GM23338 (cell line): ENCODE measurements at regions not wholly inside any gene's neighbourhood (a gene's known extent, or its start where the extent isn't known, plus 50 kb on each side); places are given as distances from the start of the nearest gene placed in this dataset.

Experiments used
- ATAC-seq: fragments of 200-7000 bp; cut with Tn5 transposase; 3 replicates; pipeline ENCODE4 v1.9.1; 2020
- DNase-seq: peaks from one replicate; pipeline ENCODE4 v3.0.0-alpha.2; 2015; ENCODE audit warnings: low spot score
- H2AFZ ChIP-seq: fragments of 200-600 bp; sonication (generic); 2 replicates; pipeline ENCODE4 v1.8.0; 2016; ENCODE audit warnings: antibody characterized with exemption, mild to moderate bottlenecking, moderate library complexity
- H3F3A ChIP-seq: fragments of 200-600 bp; sonication (generic); replicated peaks from 2 replicates; pipeline ENCODE4 v1.8.0; 2017; ENCODE audit warnings: antibody characterized with exemption, mixed run types, low read depth
- H3K27ac ChIP-seq: fragments of 200-600 bp; sonication (generic); 2 replicates; pipeline ENCODE4 v1.6.1; 2016; ENCODE audit warnings: low read depth
- H3K27me3 ChIP-seq: fragments of 200-600 bp; sonication (generic); 2 replicates; pipeline ENCODE4 v1.8.0; 2016; ENCODE audit warnings: mild to moderate bottlenecking, mixed run types, moderate library complexity; ENCODE audit not compliant: insufficient read depth
- H3K36me3 ChIP-seq: fragments of 200-600 bp; sonication (generic); 2 replicates; pipeline ENCODE4 v1.8.0; 2016; ENCODE audit warnings: mild to moderate bottlenecking; ENCODE audit not compliant: insufficient read depth
- H3K4me1 ChIP-seq: fragments of 200-600 bp; sonication (generic); 2 replicates; pipeline ENCODE4 v1.8.0; 2016; ENCODE audit warnings: mild to moderate bottlenecking, moderate library complexity; ENCODE audit not compliant: insufficient read depth
- H3K4me2 ChIP-seq: fragments of 200-600 bp; sonication (generic); 2 replicates; pipeline ENCODE4 v1.7.1; 2017; ENCODE audit warnings: mixed run types
- H3K4me3 ChIP-seq: fragments of 200-600 bp; sonication (generic); 2 replicates; pipeline ENCODE4 v1.6.1; 2016; ENCODE audit warnings: mixed run types
- H3K79me2 ChIP-seq: fragments of 200-600 bp; sonication (generic); replicated peaks from 2 replicates; pipeline ENCODE4 v1.8.0; 2017; ENCODE audit warnings: mild to moderate bottlenecking; ENCODE audit not compliant: insufficient read depth
- H3K9me2 ChIP-seq: fragments of 200-600 bp; sonication (generic); 2 replicates; pipeline ENCODE4 v1.8.0; 2017; ENCODE audit not compliant: insufficient read depth
- H4K20me1 ChIP-seq: fragments of 200-600 bp; sonication (generic); replicated peaks from 2 replicates; pipeline ENCODE4 v1.8.0; 2017; ENCODE audit warnings: mild to moderate bottlenecking; ENCODE audit not compliant: insufficient read depth
- H3K27ac Mint-ChIP-seq: 2 replicates; pipeline ENCODE4 v1.8.0; 2020; ENCODE audit warnings: inconsistent platforms, mild to moderate bottlenecking, moderate library complexity, mixed read lengths
- H3K27me3 Mint-ChIP-seq: 3 replicates; pipeline ENCODE4 v1.8.0; 2022; ENCODE audit warnings: low read depth, mild to moderate bottlenecking, moderate library complexity, mixed read lengths, inconsistent platforms; ENCODE audit not compliant: insufficient read depth, poor library complexity
- H3K36me3 Mint-ChIP-seq: 3 replicates; pipeline ENCODE4 v1.8.0; 2021; ENCODE audit warnings: low read depth, mild to moderate bottlenecking, inconsistent platforms, moderate library complexity, mixed read lengths
- H3K4me1 Mint-ChIP-seq: 3 replicates; pipeline ENCODE4 v1.8.0; 2020; ENCODE audit warnings: mild to moderate bottlenecking, inconsistent platforms, mixed read lengths
- H3K4me3 Mint-ChIP-seq: 3 replicates; pipeline ENCODE4 v1.8.0; 2021; ENCODE audit warnings: moderate library complexity, mild to moderate bottlenecking, inconsistent platforms, mixed read lengths
- H3K9me3 Mint-ChIP-seq: 3 replicates; pipeline ENCODE4 v1.8.0; 2020; ENCODE audit warnings: moderate library complexity, mild to moderate bottlenecking, inconsistent platforms, mixed read lengths
- CREB1 ChIP-seq: fragments of 250-450 bp; sonication (Bioruptor Pico); IDR thresholded peaks from 2 replicates; pipeline ENCODE4 v1.5.0; 2020; ENCODE audit warnings: low read depth, mild to moderate bottlenecking, moderate library complexity
- CTCF ChIP-seq, 2 experiments: fragments of 200-600 bp in 1 of 2; sonication (generic) in 1 of 2; conservative IDR thresholded peaks; 2 replicates each; pipeline versions ENCODE4 v1.5.1 to v1.6.1; 2016 to 2017; ENCODE audit warnings: antibody characterized with exemption in 2 of 2, low read depth in 2 of 2, mild to moderate bottlenecking in 2 of 2, moderate library complexity in 1 of 2
- ETS1 ChIP-seq: IDR thresholded peaks from 2 replicates; pipeline ENCODE4 v1.6.1; 2016; ENCODE audit warnings: antibody characterized with exemption
- EZH2 ChIP-seq: fragments of 200-600 bp; sonication (generic); IDR thresholded peaks from one replicate; pipeline ENCODE4 v1.8.0; 2017; ENCODE audit warnings: antibody characterized with exemption, mild to moderate bottlenecking, low read depth; ENCODE audit not compliant: unreplicated experiment
- EZH2phosphoT487 ChIP-seq: fragments of 200-600 bp; sonication (generic); IDR thresholded peaks from one replicate; pipeline ENCODE4 v1.8.1; 2018; ENCODE audit warnings: antibody characterized with exemption; ENCODE audit not compliant: unreplicated experiment
- JUNB ChIP-seq: IDR thresholded peaks from one replicate; pipeline ENCODE4 v1.6.1; 2016; ENCODE audit warnings: antibody characterized with exemption; ENCODE audit not compliant: unreplicated experiment
- NANOG ChIP-seq: IDR thresholded peaks from 2 replicates; pipeline ENCODE4 v1.6.1; 2016; ENCODE audit warnings: antibody characterized with exemption, borderline replicate concordance
- POLR2AphosphoS5 ChIP-seq: IDR thresholded peaks from 2 replicates; pipeline ENCODE4 v1.6.1; 2016; ENCODE audit warnings: antibody characterized with exemption, low read depth
- REST ChIP-seq: IDR thresholded peaks from one replicate; pipeline ENCODE4 v1.6.1; 2018; ENCODE audit warnings: antibody characterized with exemption; ENCODE audit not compliant: unreplicated experiment
- STAT1 ChIP-seq: IDR thresholded peaks from one replicate; pipeline ENCODE4 v1.6.1; 2016; ENCODE audit warnings: antibody characterized with exemption; ENCODE audit not compliant: unreplicated experiment
- ZNF114 ChIP-seq: fragments of 250-450 bp; sonication (Bioruptor Pico); IDR thresholded peaks from 2 replicates; pipeline ENCODE4 v1.5.0; 2020; ENCODE audit warnings: mild to moderate bottlenecking, moderate library complexity
- ZNF331 ChIP-seq: fragments of 250-450 bp; sonication (Bioruptor Pico); IDR thresholded peaks from 2 replicates; pipeline ENCODE4 v1.5.0; 2020; ENCODE audit warnings: low read depth, mild to moderate bottlenecking, moderate library complexity

GRCh38 chr3:3675801-3676200 is 123.4 kb upstream of the LRRN1 start:
- no peaks in the 10 kb centered on the region; the same call in 1 of the 3 replicates for H3K36me3 Mint-ChIP-seq
- no peak overlapping the region for H3K4me3 Mint-ChIP-seq
- no peak for ATAC-seq

More at GRCh38 chr3:3675801-3676200, 123.4 kb upstream of the LRRN1 start:
- Histone ChIP-seq H3K9me2 (no peaks in the 10 kb centered on the region), H3K27me3 (no peaks in the 10 kb centered on the region), H2AFZ (no peak overlapping the region), H3K79me2 (no peaks in the 10 kb centered on the region), H3K36me3 (no peaks in the 10 kb centered on the region), H3F3A (no peaks in the 10 kb centered on the region), H3K4me1 (no peaks in the 10 kb centered on the region), H3K27ac (no peak overlapping the region), H4K20me1 (no peaks in the 10 kb centered on the region), H3K4me2 (no peak overlapping the region), H3K4me3 (no peak overlapping the region)
- DNase-seq: no peak
- Mint-ChIP-seq H3K9me3 (peaks cover 59% of the 10 kb centered on the region), H3K4me1 (no peaks in the 10 kb centered on the region), H3K27me3 (no peaks in the 10 kb centered on the region), H3K27ac (no peak overlapping the region)
- TF ChIP-seq ZNF331 (CRISPR knock-in tag) (no peak), EZH2 (no peak), EZH2phosphoT487 (no peak), STAT1 (no peak), CTCF (conservative IDR thresholded peaks at IDR 0.05; ENCODE audit: low read depth in 2 of 2) (no peak), REST (no peak), CREB1 (CRISPR knock-in tag) (no peak), ZNF114 (CRISPR knock-in tag) (no peak), JUNB (no peak), ETS1 (no peak), NANOG (no peak), POLR2AphosphoS5 (no peak)
